ENCODE measurements at regions not wholly inside any gene's neighbourhood (a gene's known extent, or its start where the extent isn't known, plus 50 kb on each side); places are given as distances from the start of the nearest gene placed in this dataset.

GRCh38 chr2:167759531-167759930 is 487.9 kb downstream of the STK39 start:
- no peak overlapping the region for H3K9ac ChIP-seq (ENCODE audit: control insufficient read depth, extremely low read depth, insufficient read depth, low read length)
- H4K20me1 ChIP-seq (ENCODE audit: control insufficient read depth, extremely low read depth, insufficient read depth, low read length): no peaks in the 10 kb centered on the region
- no peak overlapping the region for H3K4me3 ChIP-seq (ENCODE audit: control insufficient read depth in 2 of 3, extremely low read depth in 1 of 3, insufficient read depth in 2 of 3, low read depth in 1 of 3, low read length in 3 of 3)
- TF ChIP-seq CTCF (optimal IDR thresholded peaks at IDR 0.05 in 1 of 3, IDR thresholded peaks at IDR 0.05 in 1 of 3, conservative IDR thresholded peaks at IDR 0.05 in 1 of 3; ENCODE audit: extremely low read depth in 1 of 3, insufficient read depth in 2 of 3, low read length in 3 of 3) (peak in 1 of 3 experiments; percentile 9), EZH2 (IDR thresholded peaks at IDR 0.05; ENCODE audit: low read length) (no peak)
- no peak for FAIRE-seq
- no peak overlapping the region for H3K27ac ChIP-seq (ENCODE audit: control insufficient read depth, insufficient read depth, low read length)
- no peaks in the 10 kb centered on the region for H3K27me3 ChIP-seq (ENCODE audit: control insufficient read depth, extremely low read depth, insufficient read depth, low read length)
- H3K4me2 ChIP-seq (ENCODE audit: control insufficient read depth, extremely low read depth, insufficient read depth, low read depth, low read length): no peak overlapping the region
- no peak for DNase-seq (ENCODE audit: low read depth, low spot score)
- no peaks in the 10 kb centered on the region for H3K9me1 ChIP-seq (ENCODE audit: control insufficient read depth, extremely low read depth, insufficient read depth, low read length)
- H3K4me1 ChIP-seq (ENCODE audit: control insufficient read depth, extremely low read depth, insufficient read depth, low read length): no peaks in the 10 kb centered on the region
- no peak overlapping the region for H2AFZ ChIP-seq (ENCODE audit: control insufficient read depth, low read length)
- dilution Hi-C loops (cut with MboI; ENCODE audit: extremely low pct_ligation_motif_present, low sequenced_read_pairs): no loop called here
- H3K36me3 ChIP-seq (ENCODE audit: control insufficient read depth in 2 of 2, extremely low read depth in 1 of 2, insufficient read depth in 2 of 2, low read length in 2 of 2): no peaks in the 10 kb centered on the region
- H3K79me2 ChIP-seq (ENCODE audit: control insufficient read depth, insufficient read depth, low read length): no peaks in the 10 kb centered on the region
- no peaks in the 10 kb centered on the region for H3K9me3 ChIP-seq (ENCODE audit: control insufficient read depth, low read depth, low read length)

GRCh38 chr2:167758292-167758691 is 489.1 kb downstream of the STK39 start:
- dilution Hi-C loops (cut with MboI; ENCODE audit: extremely low pct_ligation_motif_present, low sequenced_read_pairs): no loop called here
- Histone ChIP-seq H3K4me1 (ENCODE audit: control insufficient read depth, extremely low read depth, insufficient read depth, low read length) (no peaks in the 10 kb centered on the region), H3K9ac (ENCODE audit: control insufficient read depth, extremely low read depth, insufficient read depth, low read length) (no peak overlapping the region), H3K9me1 (ENCODE audit: control insufficient read depth, extremely low read depth, insufficient read depth, low read length) (no peaks in the 10 kb centered on the region), H3K4me2 (ENCODE audit: control insufficient read depth, extremely low read depth, insufficient read depth, low read depth, low read length) (no peak overlapping the region), H2AFZ (ENCODE audit: control insufficient read depth, low read length) (no peak overlapping the region), H3K36me3 (ENCODE audit: control insufficient read depth in 2 of 2, extremely low read depth in 1 of 2, insufficient read depth in 2 of 2, low read length in 2 of 2) (no peaks in the 10 kb centered on the region), H3K4me3 (ENCODE audit: control insufficient read depth in 2 of 3, extremely low read depth in 1 of 3, insufficient read depth in 2 of 3, low read depth in 1 of 3, low read length in 3 of 3) (no peak overlapping the region), H3K79me2 (ENCODE audit: control insufficient read depth, insufficient read depth, low read length) (no peaks in the 10 kb centered on the region), H3K9me3 (ENCODE audit: control insufficient read depth, low read depth, low read length) (no peaks in the 10 kb centered on the region), H3K27me3 (ENCODE audit: control insufficient read depth, extremely low read depth, insufficient read depth, low read length) (no peaks in the 10 kb centered on the region), H3K27ac (ENCODE audit: control insufficient read depth, insufficient read depth, low read length) (no peak overlapping the region), H4K20me1 (ENCODE audit: control insufficient read depth, extremely low read depth, insufficient read depth, low read length) (no peaks in the 10 kb centered on the region)
- FAIRE-seq (no peak), DNase-seq (ENCODE audit: low read depth, low spot score) (no peak)
- TF ChIP-seq EZH2 (IDR thresholded peaks at IDR 0.05; ENCODE audit: low read length): no peak

- Histone ChIP-seq H3K4me1 (ENCODE audit: control insufficient read depth, extremely low read depth, insufficient read depth, low read length) (no peaks in the 10 kb centered on the region), H3K4me2 (ENCODE audit: control insufficient read depth, extremely low read depth, insufficient read depth, low read depth, low read length) (no peak overlapping the region), H3K27me3 (ENCODE audit: control insufficient read depth, extremely low read depth, insufficient read depth, low read length) (no peaks in the 10 kb centered on the region), H3K9me1 (ENCODE audit: control insufficient read depth, extremely low read depth, insufficient read depth, low read length) (no peaks in the 10 kb centered on the region), H3K9ac (ENCODE audit: control insufficient read depth, extremely low read depth, insufficient read depth, low read length) (no peak overlapping the region), H3K36me3 (ENCODE audit: control insufficient read depth in 2 of 2, extremely low read depth in 1 of 2, insufficient read depth in 2 of 2, low read length in 2 of 2) (no peaks in the 10 kb centered on the region), H4K20me1 (ENCODE audit: control insufficient read depth, extremely low read depth, insufficient read depth, low read length) (no peaks in the 10 kb centered on the region), H3K4me3 (ENCODE audit: control insufficient read depth in 2 of 3, extremely low read depth in 1 of 3, insufficient read depth in 2 of 3, low read depth in 1 of 3, low read length in 3 of 3) (no peak overlapping the region), H2AFZ (ENCODE audit: control insufficient read depth, low read length) (no peak overlapping the region), H3K9me3 (ENCODE audit: control insufficient read depth, low read depth, low read length) (no peaks in the 10 kb centered on the region), H3K27ac (ENCODE audit: control insufficient read depth, insufficient read depth, low read length) (no peak overlapping the region), H3K79me2 (ENCODE audit: control insufficient read depth, insufficient read depth, low read length) (no peaks in the 10 kb centered on the region)
- dilution Hi-C loops (cut with MboI; ENCODE audit: extremely low pct_ligation_motif_present, low sequenced_read_pairs): no loop called here
- DNase-seq (ENCODE audit: low read depth, low spot score) (no peak), FAIRE-seq (no peak)
- TF ChIP-seq EZH2 (IDR thresholded peaks at IDR 0.05; ENCODE audit: low read length): no peak
- TF ChIP-seq CTCF (optimal IDR thresholded peaks at IDR 0.05 in 1 of 3, IDR thresholded peaks at IDR 0.05 in 1 of 3, conservative IDR thresholded peaks at IDR 0.05 in 1 of 3; ENCODE audit: extremely low read depth in 1 of 3, insufficient read depth in 2 of 3, low read length in 3 of 3): no peak
These were observed 490.9 kb downstream of the STK39 start for GRCh38 chr2:167756446-167756845.

Measured in keratinocyte (primary cell).